NCI-H1436 (cell line): ENCODE measurements at regions not wholly inside any gene's neighbourhood (a gene's known extent, or its start where the extent isn't known, plus 50 kb on each side); places are given as distances from the start of the nearest gene placed in this dataset.
"Not testable (repeated sequence)": the region's sequence is repeated elsewhere in the genome, so short reads cannot be mapped to it uniquely, and the experiment has no call there.

Source experiments
- DNase-seq: peaks from one replicate; lab custom pipeline; 2025; lab: John Stamatoyannopoulos, UW

DNA sequence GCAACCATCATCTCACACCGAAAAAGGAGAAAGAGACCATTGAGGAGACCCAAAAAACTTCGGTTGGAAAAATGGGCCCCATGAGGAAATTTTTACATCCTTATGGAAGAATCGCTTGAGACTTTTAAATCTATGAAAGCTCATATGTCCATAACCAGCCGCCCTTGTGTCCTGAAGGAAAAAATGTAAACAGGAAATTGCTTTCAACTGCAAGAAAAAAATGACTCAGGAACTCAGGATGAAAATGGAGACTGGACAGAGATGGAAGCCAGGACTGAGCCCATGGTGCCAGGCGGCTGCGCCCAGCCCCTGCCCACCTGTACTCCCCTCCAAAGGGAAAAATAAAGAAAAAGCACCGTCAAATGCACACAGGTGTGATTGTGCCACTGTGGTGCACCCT, 81.5 kb upstream of the SLC66A3 start:
- DNase-seq = no peak

DNA sequence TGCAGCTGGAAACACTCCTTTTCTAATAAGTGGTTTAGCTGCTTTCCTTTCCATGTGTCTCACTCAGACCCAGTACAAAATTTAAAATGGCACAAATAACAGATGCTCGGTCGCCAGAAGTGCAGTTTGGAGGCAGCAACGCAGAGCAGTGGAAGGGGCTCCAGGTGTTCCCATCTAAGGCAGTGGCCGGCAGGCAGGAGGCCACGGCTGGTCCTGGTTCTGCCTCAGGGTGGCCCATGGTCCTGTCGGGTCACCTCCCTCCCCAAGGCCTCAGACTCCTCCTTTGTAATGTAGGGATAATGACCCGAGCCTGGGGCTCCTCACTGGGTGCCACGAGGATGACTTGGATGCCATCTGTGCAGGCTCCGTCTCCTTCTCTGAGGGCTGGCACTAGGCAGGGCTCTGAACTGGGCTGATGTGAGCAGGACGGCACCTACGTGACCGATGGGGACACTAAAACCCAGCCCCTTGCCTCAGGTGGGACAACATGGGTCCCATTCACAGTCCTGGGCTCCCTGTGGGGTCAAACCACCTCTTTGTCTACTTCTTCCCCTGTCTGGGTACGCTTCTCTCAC, 80.9 kb upstream of the SLC66A3 start:
- no peak for DNase-seq

DNA sequence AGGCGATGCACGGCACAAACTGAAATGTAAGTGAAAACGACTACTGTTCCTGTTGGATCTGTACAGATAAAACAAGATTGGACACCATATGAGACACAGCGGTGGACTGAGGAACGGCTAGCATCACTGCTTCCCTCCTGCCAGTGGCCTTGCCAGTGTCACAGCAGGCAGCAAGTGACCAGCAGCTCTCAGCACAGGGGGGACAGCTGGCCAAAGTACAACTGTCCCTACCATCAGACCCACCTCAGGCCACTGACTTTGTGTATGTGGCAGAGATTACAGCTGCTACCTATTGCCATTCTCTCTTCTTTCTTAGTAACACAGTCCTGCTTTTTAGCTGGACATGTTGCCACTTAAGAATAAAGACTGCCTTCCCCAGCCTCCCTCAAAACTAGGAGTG, 80.0 kb upstream of the SLC66A3 start:
- DNase-seq = no peak

GRCh38 chr2:11077411-11077810, 77.9 kb upstream of the SLC66A3 start:
- DNase-seq = no peak

DNA sequence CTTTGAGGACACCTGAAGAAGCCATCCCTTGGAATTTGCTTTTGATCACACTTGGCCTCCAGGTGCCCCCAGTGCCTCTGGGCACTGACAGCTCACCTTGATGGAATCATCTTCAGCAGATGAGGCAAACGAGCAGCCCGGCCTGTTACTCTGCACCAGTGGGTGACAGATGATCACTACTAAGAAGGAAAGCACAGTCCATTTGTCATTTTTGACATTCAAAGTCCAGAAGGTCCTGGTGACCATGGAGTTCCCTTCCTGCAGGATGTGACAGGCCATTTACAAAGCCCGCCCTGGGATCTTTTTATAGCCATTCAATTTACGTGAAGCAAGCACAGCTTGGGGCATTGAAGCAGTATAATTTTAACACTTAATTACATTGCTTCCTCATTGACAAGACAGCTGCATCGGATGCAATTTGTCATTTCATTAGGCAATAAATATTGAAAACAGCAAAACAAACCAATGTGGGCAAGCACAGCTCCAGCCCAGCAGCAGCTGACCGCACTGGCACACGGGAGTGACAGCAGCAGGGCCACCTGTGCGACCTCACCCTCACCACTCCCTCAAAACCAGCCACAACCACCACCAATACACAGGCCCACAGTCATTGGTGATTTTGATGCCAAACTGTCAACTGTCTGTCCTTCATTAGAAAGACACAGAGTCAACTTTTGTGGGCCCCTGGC, 76.0 kb upstream of the SLC66A3 start:
- DNase-seq = no peak

DNA sequence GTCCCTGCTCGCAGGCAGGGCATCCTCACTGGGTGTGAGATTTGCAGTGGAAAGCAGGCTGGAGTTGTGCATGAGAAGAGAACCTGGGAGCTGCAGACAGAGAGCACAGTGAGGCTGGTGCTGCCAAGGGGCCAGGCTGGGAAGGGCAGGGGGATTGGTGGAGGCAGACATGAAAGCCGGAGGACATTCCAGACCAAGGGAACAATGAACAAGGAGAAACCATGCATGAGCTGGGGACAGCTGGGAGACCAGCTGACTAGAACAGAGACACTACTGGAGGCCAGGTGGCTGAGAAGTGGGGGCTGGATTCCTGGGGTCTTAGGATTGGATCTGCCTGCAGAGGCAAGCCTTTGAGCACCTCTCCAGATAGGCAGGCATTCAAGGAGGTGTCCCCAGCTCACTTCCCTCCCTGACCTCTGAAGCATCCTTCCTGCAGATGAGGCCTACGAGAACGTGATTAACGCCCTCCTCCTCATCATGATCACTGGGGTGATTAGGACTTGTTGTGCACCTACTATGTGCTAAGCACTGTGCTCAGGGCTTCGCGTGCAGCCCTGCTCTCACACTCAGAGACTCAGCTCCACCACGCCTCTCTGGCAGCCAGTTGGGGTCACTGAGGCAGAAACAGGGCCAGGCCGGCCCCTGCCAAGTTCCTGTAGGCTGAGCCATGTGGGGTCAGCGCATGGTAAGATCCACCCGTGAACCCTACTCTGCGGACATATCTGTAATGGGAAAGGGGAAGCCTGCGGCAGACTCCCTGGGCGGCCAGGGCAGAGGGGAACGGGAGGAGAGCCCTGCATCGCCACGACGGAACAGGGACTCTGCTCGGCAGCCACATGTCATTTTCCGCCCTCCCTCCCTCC, 74.8 kb upstream of the SLC66A3 start:
- no peak for DNase-seq

GRCh38 chr2:11082880-11083279, 72.4 kb upstream of the SLC66A3 start:
- no peak for DNase-seq

- DNase-seq = not testable (repeated sequence)
Measured at GRCh38 chr2:11088821-11089220, 66.4 kb upstream of the SLC66A3 start.

DNA sequence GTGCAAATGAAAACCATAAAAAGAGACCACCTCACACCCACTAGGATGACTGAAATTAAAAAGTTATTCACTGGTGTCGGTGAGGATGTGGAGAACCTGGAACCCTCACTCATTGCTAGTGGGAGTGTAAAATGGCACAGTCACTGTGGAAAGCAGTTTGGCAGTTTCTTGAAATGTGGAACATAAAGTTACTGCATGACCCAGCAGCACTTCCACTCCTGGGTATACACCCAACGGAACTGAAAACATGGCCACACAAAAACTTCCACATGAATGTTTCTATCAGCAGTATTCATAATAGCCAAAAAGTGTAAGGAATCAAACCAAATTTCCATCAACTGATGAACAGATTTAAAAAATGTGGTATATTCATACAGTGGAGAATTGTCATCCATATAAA, 65.1 kb upstream of the SLC66A3 start:
- no peak for DNase-seq

DNA sequence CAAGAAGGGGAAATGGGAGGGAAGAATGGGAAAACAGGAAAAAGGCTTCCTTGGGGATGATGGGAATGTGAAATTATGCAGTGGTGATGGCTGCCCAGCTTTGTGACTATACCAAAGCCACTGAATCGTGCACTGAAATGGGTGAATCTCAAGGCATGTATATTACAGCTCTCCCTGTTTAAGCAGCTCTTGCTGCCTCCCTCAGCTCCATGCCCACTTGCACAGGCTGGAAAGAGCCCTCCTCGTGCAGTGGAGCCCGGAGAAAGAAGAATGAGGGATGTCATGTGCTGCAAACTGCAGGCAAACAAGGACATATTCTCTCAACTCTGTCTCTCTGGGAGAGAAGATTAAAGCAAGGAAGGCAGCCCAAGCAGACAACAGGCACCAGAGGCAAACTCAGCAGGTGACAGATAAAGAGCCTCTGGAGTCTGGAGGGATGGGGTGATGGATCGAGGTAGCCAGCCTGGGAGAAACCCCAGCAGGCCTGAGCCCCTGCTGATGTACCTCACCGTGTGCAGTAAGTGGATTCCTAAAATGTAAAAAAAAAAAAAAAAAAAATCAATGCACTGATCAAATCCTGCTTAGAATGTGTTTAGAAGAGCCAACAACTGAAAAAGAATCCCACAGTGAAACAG, 62.4 kb upstream of the SLC66A3 start:
- no peak for DNase-seq

GRCh38 chr2:11093467-11093866, 61.8 kb upstream of the SLC66A3 start:
- DNase-seq = no peak

DNA sequence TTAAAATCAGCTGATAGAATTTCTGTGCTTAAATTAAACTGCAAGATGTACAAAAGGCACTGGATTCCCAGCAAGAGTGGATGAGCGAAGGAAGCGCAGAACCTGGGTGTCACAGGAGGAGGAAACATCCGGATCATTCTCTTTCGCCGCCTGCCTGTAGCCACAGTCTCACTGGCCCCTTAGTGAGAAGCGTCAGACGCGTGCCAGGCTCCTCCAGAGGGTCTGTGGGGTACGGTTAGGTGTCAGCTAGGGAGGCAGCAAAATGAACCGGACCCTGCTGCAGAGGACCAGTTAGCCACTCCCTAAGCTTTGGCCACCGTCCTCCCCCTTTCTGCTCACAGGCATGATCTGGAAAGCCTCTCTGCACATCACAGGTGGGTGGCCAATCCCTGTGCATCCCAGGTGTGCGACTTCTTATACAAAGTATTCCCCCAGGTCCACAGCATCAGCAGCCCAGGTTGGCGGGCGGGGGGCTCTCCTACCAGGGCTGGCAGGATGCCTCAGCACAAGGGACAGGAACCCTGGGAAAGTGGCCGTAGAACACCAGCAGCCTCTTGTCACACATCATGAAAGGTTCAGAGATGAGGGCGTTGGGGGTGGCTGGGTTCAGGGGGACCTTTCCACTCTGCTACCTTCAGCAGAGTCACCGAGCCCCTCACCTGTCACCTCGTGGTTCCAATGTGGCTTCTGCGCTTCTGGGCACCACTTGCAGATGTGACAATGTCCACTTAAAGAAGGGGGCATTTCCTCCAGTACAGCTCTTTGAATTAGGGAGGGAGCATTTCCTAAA, 61.1 kb upstream of the SLC66A3 start:
- DNase-seq = no peak

- no peak for DNase-seq
Measured at GRCh38 chr2:11096591-11096990, 58.7 kb upstream of the SLC66A3 start.

- DNase-seq = no peak
Measured at GRCh38 chr2:11097038-11097720, 58.1 kb upstream of the SLC66A3 start.

GRCh38 chr2:11097854-11098387, 57.3 kb upstream of the SLC66A3 start:
- DNase-seq = no peak

GRCh38 chr2:11099122-11100065, 55.9 kb upstream of the SLC66A3 start:
- DNase-seq = no peak

DNA sequence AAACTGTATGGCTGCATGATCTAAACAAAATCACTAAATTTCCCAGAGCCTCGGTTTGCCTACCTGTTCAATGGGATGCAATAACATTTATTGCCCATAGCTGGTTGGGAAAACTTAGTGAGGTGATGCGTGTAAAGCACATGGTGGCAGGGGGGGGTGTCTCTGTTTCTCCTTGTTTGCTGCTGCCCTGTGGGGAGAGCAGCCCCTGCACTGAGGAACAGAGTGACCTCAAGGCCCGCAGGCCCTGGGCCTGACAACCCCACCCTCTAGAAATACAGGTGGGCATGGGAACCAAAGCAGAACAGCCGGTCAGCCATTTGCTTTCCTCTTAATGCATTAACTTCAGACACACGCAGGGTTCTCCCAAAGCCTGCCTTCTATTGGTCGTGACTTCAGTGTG, 55.1 kb upstream of the SLC66A3 start:
- no peak for DNase-seq

DNA sequence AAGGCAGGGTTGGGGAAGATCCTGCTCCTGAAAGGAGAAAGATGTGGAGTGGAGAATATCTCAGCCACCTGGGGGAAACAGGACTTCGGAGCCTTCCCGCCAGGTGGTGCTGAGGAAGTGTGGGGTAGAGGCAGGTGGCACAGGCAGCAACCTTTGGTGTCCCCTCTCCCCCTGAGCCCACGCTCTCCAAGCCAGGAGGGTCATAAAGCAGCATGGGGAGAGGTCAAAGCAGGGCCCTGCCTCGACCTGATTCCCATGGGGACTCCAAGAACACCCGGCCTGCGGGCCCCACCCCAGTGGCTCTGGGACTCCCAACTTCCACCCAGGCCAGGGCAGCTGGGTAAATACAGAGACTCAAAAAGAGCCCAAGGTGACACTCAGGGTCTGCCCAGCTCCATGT, 54.3 kb upstream of the SLC66A3 start:
- DNase-seq = no peak

DNA sequence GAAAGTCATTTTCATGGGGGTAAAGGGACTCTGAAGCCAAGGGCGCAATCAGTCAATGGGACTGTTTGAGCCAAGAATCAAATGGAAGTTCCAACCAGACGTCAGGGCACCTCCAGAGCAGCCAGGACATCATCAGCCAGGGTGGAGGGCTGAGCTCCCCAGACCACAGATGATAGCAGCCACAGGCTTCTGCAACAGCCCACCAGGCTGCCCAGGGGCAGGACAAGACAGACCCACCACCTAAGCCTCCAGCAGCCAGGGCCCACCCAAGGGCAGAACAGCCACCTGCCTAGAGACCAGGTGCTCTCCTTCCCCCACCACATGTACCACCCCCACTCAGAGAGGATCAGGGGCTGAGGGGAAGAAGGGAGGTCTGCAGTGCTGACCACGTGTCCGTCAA, 53.8 kb upstream of the SLC66A3 start:
- no peak for DNase-seq

DNA sequence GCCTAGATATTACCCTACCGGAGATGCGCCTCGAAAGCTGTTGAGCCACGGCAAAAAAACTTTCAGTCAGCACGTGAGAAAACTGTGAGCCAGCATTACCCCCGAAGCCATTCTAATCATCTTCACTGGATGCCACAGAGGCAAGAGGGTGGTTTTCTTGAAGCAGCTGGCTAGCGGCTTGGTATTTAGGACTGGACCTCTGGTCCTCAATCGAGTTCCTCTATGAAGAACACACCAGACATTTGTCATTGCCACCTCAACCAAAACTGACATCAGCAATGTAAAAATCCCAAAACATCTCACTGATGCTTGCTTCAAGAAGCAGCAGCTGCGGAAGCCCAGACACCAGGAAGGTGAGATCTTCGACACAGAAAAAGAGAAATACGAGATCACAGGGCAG, 52.8 kb upstream of the SLC66A3 start:
- DNase-seq = no peak
